H1 (cell line): ENCODE measurements at regions not wholly inside any gene's neighbourhood (a gene's known extent, or its start where the extent isn't known, plus 50 kb on each side); places are given as distances from the start of the nearest gene placed in this dataset.

Source experiments
- CTCF ChIA-PET: fragments of 300-600 bp; sonication (Branson Sonifier 250); formaldehyde crosslinking; loops from one replicate; lab custom pipeline; 2021; ENCODE audit not compliant: partially characterized antibody; lab: Charles Lee
- POLR2A ChIA-PET: fragments of 300-600 bp; sonication (Branson Sonifier 250); formaldehyde crosslinking; loops from one replicate; lab custom pipeline; 2021; ENCODE audit warnings: inconsistent platforms; ENCODE audit not compliant: partially characterized antibody; lab: Charles Lee
- DNase-seq, 2 experiments: peaks; one replicate each; pipeline versions ENCODE4 v3.0.0 to v3.0.0-alpha.2; 2010 to 2022; ENCODE audit warnings: low spot score in 2 of 2, low read depth in 1 of 2, mixed read lengths in 1 of 2
- FAIRE-seq: peaks from 2 replicates; lab custom pipeline; 2011; peaks lifted over from hg19 to GRCh38; lab: Jason Lieb, UNC
- H2AFZ ChIP-seq: 2 replicates; pipeline ENCODE4 v1.8.1; 2012; ENCODE audit warnings: low read length, inconsistent platforms
- H2AK5ac ChIP-seq: 2 replicates; pipeline ENCODE4 v1.6.1; 2013; ENCODE audit warnings: low read depth, low read length
- H2BK120ac ChIP-seq: replicated peaks from 2 replicates; pipeline ENCODE3; 2013; ENCODE audit warnings: low read depth, low read length, inconsistent platforms
- H2BK12ac ChIP-seq: 2 replicates; pipeline ENCODE4 v1.6.1; 2013; ENCODE audit warnings: low read depth, low read length
- H2BK15ac ChIP-seq: 2 replicates; pipeline ENCODE4 v1.6.1; 2013; ENCODE audit warnings: low read length
- H2BK20ac ChIP-seq: 2 replicates; pipeline ENCODE4 v1.6.1; 2013; ENCODE audit warnings: low read length
- H2BK5ac ChIP-seq: 2 replicates; pipeline ENCODE4 v1.6.1; 2013; ENCODE audit warnings: low read depth, low read length
- H3K14ac ChIP-seq: 2 replicates; pipeline ENCODE4 v1.6.1; 2013; ENCODE audit warnings: inconsistent platforms; ENCODE audit not compliant: insufficient read length
- H3K18ac ChIP-seq: 2 replicates; pipeline ENCODE4 v1.6.1; 2013; ENCODE audit warnings: low read length; ENCODE audit errors: extremely low read depth
- H3K23ac ChIP-seq: 2 replicates; pipeline ENCODE4 v1.6.1; 2013; ENCODE audit warnings: inconsistent platforms; ENCODE audit not compliant: insufficient read length
- H3K23me2 ChIP-seq: 2 replicates; pipeline ENCODE4 v1.6.1; 2013; ENCODE audit warnings: low read depth, low read length
- H3K27ac ChIP-seq: 2 replicates; pipeline ENCODE4 v1.6.1; 2011; ENCODE audit warnings: low read depth, low read length, inconsistent platforms
- H3K27me3 ChIP-seq, 4 experiments: replicated peaks in 1 of 4; 1 replicate in 1 of 4; 2 replicates in 3 of 4; pipeline versions ENCODE4 v1.6.1 to v1.8.1; 2011 to 2013; ENCODE audit warnings: low read length in 3 of 4, mild to moderate bottlenecking in 3 of 4, inconsistent platforms in 2 of 4, mixed read lengths in 2 of 4, moderate library complexity in 1 of 4; ENCODE audit not compliant: control insufficient read depth in 3 of 4, insufficient read depth in 3 of 4; ENCODE audit errors: extremely low read depth in 1 of 4
- H3K36me3 ChIP-seq, 4 experiments: 2 replicates each; pipeline versions ENCODE4 v1.6.1 to v1.8.1; 2011 to 2013; ENCODE audit warnings: mild to moderate bottlenecking in 4 of 4, low read length in 3 of 4, moderate library complexity in 2 of 4, control low read depth in 1 of 4, inconsistent platforms in 1 of 4; ENCODE audit not compliant: insufficient read depth in 4 of 4, control insufficient read depth in 2 of 4
- H3K4ac ChIP-seq: replicated peaks from 2 replicates; pipeline ENCODE3; 2013; ENCODE audit warnings: low read length, low read depth, mixed read lengths, inconsistent platforms; ENCODE audit not compliant: insufficient read length
- H3K4me1 ChIP-seq, 4 experiments: replicated peaks in 1 of 4; 1 replicate in 1 of 4; 2 replicates in 3 of 4; pipeline versions ENCODE4 v1.6.1 to v1.8.1; 2011 to 2013; ENCODE audit warnings: low read length in 3 of 4, inconsistent platforms in 2 of 4, mixed read lengths in 1 of 4; ENCODE audit not compliant: insufficient read depth in 4 of 4, control insufficient read depth in 3 of 4
- H3K4me2 ChIP-seq, 2 experiments: 2 replicates each; pipeline versions ENCODE4 v1.6.1 to v1.8.1; 2011 to 2013; ENCODE audit warnings: low read depth in 2 of 2, low read length in 2 of 2, control low read depth in 1 of 2, inconsistent platforms in 1 of 2, mild to moderate bottlenecking in 1 of 2; ENCODE audit not compliant: insufficient read depth in 1 of 2
- H3K4me3 ChIP-seq, 4 experiments: fragments of 200-600, 300-600 bp in 1 of 4; sonication (generic), shearing (Covaris generic), sonication (Bioruptor Twin) in 1 of 4; 2 replicates each; pipeline versions ENCODE4 v1.5.1 to v1.8.1; 2011 to 2016; ENCODE audit warnings: low read length in 4 of 4, low read depth in 3 of 4, control low read depth in 2 of 4, inconsistent platforms in 2 of 4, mild to moderate bottlenecking in 2 of 4, mixed read lengths in 1 of 4, moderate library complexity in 1 of 4; ENCODE audit not compliant: insufficient read depth in 2 of 4; ENCODE audit errors: extremely low read depth in 1 of 4
- H3K56ac ChIP-seq: replicated peaks from 2 replicates; pipeline ENCODE3; 2013; ENCODE audit warnings: low read depth, mild to moderate bottlenecking, mixed read lengths, low read length, inconsistent platforms; ENCODE audit not compliant: insufficient read length
- H3K79me1 ChIP-seq: 2 replicates; pipeline ENCODE4 v1.6.1; 2013; ENCODE audit warnings: low read depth, low read length, control low read depth
- H3K79me2 ChIP-seq, 2 experiments: 2 replicates each; pipeline versions ENCODE4 v1.6.1 to v1.8.1; 2012 to 2013; ENCODE audit warnings: low read length in 2 of 2, mild to moderate bottlenecking in 2 of 2, inconsistent platforms in 1 of 2; ENCODE audit not compliant: insufficient read depth in 2 of 2, control insufficient read depth in 1 of 2
- H3K9ac ChIP-seq, 4 experiments: replicated peaks in 1 of 4; 1 replicate in 1 of 4; 2 replicates in 3 of 4; pipeline versions ENCODE4 v1.6.1 to v1.8.1; 2011 to 2013; ENCODE audit warnings: low read depth in 3 of 4, low read length in 3 of 4, control low read depth in 2 of 4, mild to moderate bottlenecking in 2 of 4, moderate library complexity in 2 of 4, inconsistent platforms in 1 of 4; ENCODE audit errors: extremely low read depth in 1 of 4
- H3K9me3 ChIP-seq, 2 experiments: 2 replicates each; pipeline versions ENCODE4 v1.6.1 to v1.8.1; 2012 to 2013; ENCODE audit warnings: mild to moderate bottlenecking in 2 of 2, moderate library complexity in 2 of 2, control low read depth in 1 of 2, inconsistent platforms in 1 of 2, low read depth in 1 of 2, low read length in 1 of 2, mixed read lengths in 1 of 2; ENCODE audit not compliant: insufficient read depth in 2 of 2
- H4K20me1 ChIP-seq, 2 experiments: replicated peaks in 1 of 2; 2 replicates each; pipeline versions ENCODE3 to v1.8.1; 2011 to 2013; ENCODE audit warnings: inconsistent platforms in 2 of 2, low read length in 2 of 2, mild to moderate bottlenecking in 1 of 2; ENCODE audit not compliant: insufficient read depth in 2 of 2, control insufficient read depth in 1 of 2
- H4K5ac ChIP-seq: 2 replicates; pipeline ENCODE4 v1.6.1; 2013; ENCODE audit warnings: low read length, low read depth, mixed read lengths, inconsistent platforms; ENCODE audit not compliant: insufficient read length
- H4K8ac ChIP-seq: 2 replicates; pipeline ENCODE4 v1.8.0; 2013; ENCODE audit warnings: mild to moderate bottlenecking, moderate library complexity, low read length, inconsistent platforms; ENCODE audit not compliant: insufficient read depth; ENCODE audit errors: extremely low read depth
- H4K91ac ChIP-seq: replicated peaks from 2 replicates; pipeline ENCODE3; 2013; ENCODE audit warnings: low read length, mixed read lengths, inconsistent platforms; ENCODE audit not compliant: insufficient read length
- CBX8 ChIP-seq: fragments of 300-800, 300-1000 bp; sonication (generic); IDR thresholded peaks from 2 replicates; pipeline ENCODE4 v1.7.1; 2016; ENCODE audit warnings: low read depth, low read length, borderline replicate concordance
- CTCF ChIP-seq, 3 experiments: IDR thresholded peaks; 1 replicate in 2 of 3; 2 replicates in 1 of 3; pipeline versions ENCODE4 v1.5.1 to v1.6.1; 2011; ENCODE audit warnings: low read length in 3 of 3, mild to moderate bottlenecking in 3 of 3, inconsistent platforms in 2 of 3, low read depth in 1 of 3, moderate library complexity in 1 of 3; ENCODE audit not compliant: insufficient read depth in 1 of 3; ENCODE audit errors: control extremely low read depth in 1 of 3
- E2F6 ChIP-seq: IDR thresholded peaks from 2 replicates; pipeline ENCODE4 v1.6.1; 2012; ENCODE audit warnings: inconsistent platforms
- EZH2 ChIP-seq: fragments of 200-600 bp; sonication (generic); IDR thresholded peaks from 2 replicates; pipeline ENCODE4 v1.7.1; 2012; ENCODE audit warnings: low read depth, mild to moderate bottlenecking, moderate library complexity, low read length, inconsistent platforms; ENCODE audit not compliant: severe bottlenecking
- GABPA ChIP-seq: IDR thresholded peaks from 2 replicates; pipeline ENCODE4 v1.6.1; 2011; ENCODE audit warnings: mild to moderate bottlenecking, low read length, moderate library complexity, borderline replicate concordance; ENCODE audit not compliant: insufficient read depth
- NRF1 ChIP-seq: IDR thresholded peaks from 2 replicates; pipeline ENCODE4 v1.6.1; 2011; ENCODE audit warnings: mild to moderate bottlenecking, low read depth, low read length, improper control_type of control experiment
- POU5F1 ChIP-seq: IDR thresholded peaks from 2 replicates; pipeline ENCODE4 v1.6.1; 2011; ENCODE audit warnings: low read depth, mild to moderate bottlenecking, low read length, moderate library complexity
- RNF2 ChIP-seq: fragments of 200-900, 300-1000 bp; sonication (generic); IDR thresholded peaks from 2 replicates; pipeline ENCODE4 v1.7.1; 2016; ENCODE audit warnings: borderline replicate concordance, low read depth, mild to moderate bottlenecking, antibody characterized with exemption, low read length; ENCODE audit not compliant: poor library complexity, severe bottlenecking; ENCODE audit errors: missing control alignments
- SIRT6 ChIP-seq: IDR thresholded peaks from one replicate; pipeline ENCODE4 v1.7.1; 2012; ENCODE audit warnings: low read length, inconsistent platforms
- SRF ChIP-seq: IDR thresholded peaks from 2 replicates; pipeline ENCODE4 v1.6.1; 2011; ENCODE audit warnings: mild to moderate bottlenecking, low read depth, low read length, moderate library complexity
- WGBS, 2 experiments: shearing (Covaris generic) in 1 of 2; methylation state at CpG; one replicate each; pipeline versions ENCODE4 v1.1.6 to v1.1.7; 2013 to 2015; ENCODE audit warnings: low lambda C conversion rate in 2 of 2, mixed read lengths in 2 of 2, inconsistent platforms in 1 of 2, low coverage in 1 of 2, missing lambda C conversion rate in 1 of 2; ENCODE audit not compliant: insufficient replicate concordance in 2 of 2, insufficient coverage in 1 of 2, insufficient read length in 1 of 2; ENCODE audit errors: extremely low coverage in 1 of 2, missing lambda C conversion rate in 1 of 2; 5-methylcytosine and 5-hydroxymethylcytosine counted together

- Histone ChIP-seq H3K14ac (no peak overlapping the region), H3K79me1 (no peaks in the 10 kb centered on the region), H3K79me2 (no peaks in the 10 kb centered on the region), H3K18ac (no peak overlapping the region), H2BK20ac (no peak overlapping the region), H4K20me1 (no peaks in the 10 kb centered on the region), H3K9me3 (no peaks in the 10 kb centered on the region), H4K5ac (no peak overlapping the region), H4K91ac (no peak overlapping the region), H3K23me2 (no peaks in the 10 kb centered on the region; the same call in 1 of the 2 replicates), H3K4me2 (no peak overlapping the region), H3K27me3 (no peaks in the 10 kb centered on the region), H2AK5ac (no peak overlapping the region), H3K23ac (no peak overlapping the region), H3K4me3 (no peak overlapping the region), H3K36me3 (no peaks in the 10 kb centered on the region), H3K56ac (no peak overlapping the region), H3K9ac (no peak overlapping the region), H2BK15ac (no peak overlapping the region), H3K27ac (no peak overlapping the region), H2BK5ac (no peak overlapping the region), H2BK12ac (no peak overlapping the region), H3K4me1 (no peaks in the 10 kb centered on the region; a peak in 1 of 7 replicates), H2BK120ac (no peak overlapping the region), H4K8ac (no peak overlapping the region), H3K4ac (no peak overlapping the region), H2AFZ (no peak overlapping the region)
- FAIRE-seq, result no peak
- POLR2A ChIA-PET, result no interaction called here
- CTCF ChIA-PET, result no interaction called here
- WGBS, 2 experiments, result 90% methylated on average over 1 of the region's 1 CpG; no CpG with 5 or more reads in 1 of the 2 experiments
- DNase-seq, result no peak
- TF ChIP-seq SIRT6 (no peak), SRF (no peak), POU5F1 (no peak), GABPA (no peak), E2F6 (no peak), CTCF (IDR thresholded peaks at IDR 0.05; ENCODE audit: control extremely low read depth in 1 of 3, insufficient read depth in 1 of 3, low read depth in 1 of 3, low read length in 3 of 3) (no peak), CBX8 (no peak), EZH2 (no peak), NRF1 (no peak), RNF2 (no peak)
Observed at GRCh38 chr2:150571121-150571520, 83.7 kb upstream of the RND3 start.
